K562 (cell line): ENCODE measurements at regions not wholly inside any gene's neighbourhood (a gene's known extent, or its start where the extent isn't known, plus 50 kb on each side); places are given as distances from the start of the nearest gene placed in this dataset.

Experiments
- ATAC-seq: fragments of 200-7000 bp; cut with Tn5 transposase; 3 replicates; pipeline ENCODE4 v1.9.1; 2020; ENCODE audit warnings: moderate library complexity
- BruUV-seq: library from RNA; stranded (reverse); fragments of 400-500 nt; replicated peaks from 2 replicates; lab custom pipeline; 2021; lab: Mats Ljungman, UMichigan
- CTCF ChIA-PET: fragments of 300-600 bp; formaldehyde crosslinking; extraction: SDS; loops from one replicate; lab custom pipeline; 2021; ENCODE audit warnings: low intra/inter-chr PET ratio; lab: Yijun Ruan, JAX
- POLR2A ChIA-PET: fragments of 300-600, 350-650 bp; sonication (Branson Sonifier 250); formaldehyde crosslinking; extraction: SDS; loops from one replicate; lab custom pipeline; 2021; ENCODE audit warnings: antibody characterized with exemption, inconsistent platforms; lab: Yijun Ruan, JAX
- DNase-seq, 4 experiments: peaks; one replicate each; pipeline versions ENCODE4 v3.0.0 to v3.0.0-alpha.2; 2011 to 2018; ENCODE audit warnings: low spot score in 3 of 4, mixed read lengths in 3 of 4; ENCODE audit errors: extremely low read depth in 1 of 4
- FAIRE-seq: peaks from 2 replicates; lab custom pipeline; 2011; peaks lifted over from hg19 to GRCh38; lab: Jason Lieb, UNC
- H2AFZ ChIP-seq: 2 replicates; pipeline ENCODE4 v1.6.0; 2011; ENCODE audit warnings: low read depth, low read length, control low read depth, inconsistent platforms
- H3K27ac ChIP-seq: fragments of 200-600 bp; 3 replicates; pipeline ENCODE4 v1.8.0; 2011; ENCODE audit warnings: low read depth, mild to moderate bottlenecking, control low read depth, inconsistent platforms, low read length, moderate library complexity, mixed read lengths; ENCODE audit errors: extremely low read depth
- H3K27me3 ChIP-seq, 2 experiments: fragments of 300-600 bp in 1 of 2; 2 replicates in 1 of 2; 3 replicates in 1 of 2; pipeline versions ENCODE4 v1.6.0 to v1.8.0; 2011; ENCODE audit warnings: inconsistent platforms in 2 of 2, low read length in 2 of 2, mild to moderate bottlenecking in 1 of 2, mixed read lengths in 1 of 2, moderate library complexity in 1 of 2; ENCODE audit not compliant: control insufficient read depth in 2 of 2, insufficient read depth in 2 of 2
- H3K36me3 ChIP-seq: fragments of 300-600 bp; 3 replicates; pipeline ENCODE4 v1.8.0; 2011; ENCODE audit warnings: mild to moderate bottlenecking, low read length, inconsistent platforms; ENCODE audit not compliant: control insufficient read depth, insufficient read depth
- H3K4me1 ChIP-seq, 2 experiments: fragments of 200-600 bp in 1 of 2; replicated peaks in 1 of 2; 2 replicates in 1 of 2; 3 replicates in 1 of 2; pipeline versions ENCODE4 v1.5.1 to v1.8.0; 2011; ENCODE audit warnings: inconsistent platforms in 2 of 2, low read length in 2 of 2, mild to moderate bottlenecking in 1 of 2, mixed read lengths in 1 of 2, moderate library complexity in 1 of 2; ENCODE audit not compliant: control insufficient read depth in 2 of 2, insufficient read depth in 2 of 2
- H3K4me2 ChIP-seq: 2 replicates; pipeline ENCODE4 v1.6.1; 2011; ENCODE audit warnings: low read length, control low read depth, inconsistent platforms, mixed read lengths; ENCODE audit not compliant: insufficient read depth
- H3K4me3 ChIP-seq: fragments of 200-600 bp; sonication (generic), shearing (Covaris generic); 2 replicates; pipeline ENCODE4 v1.5.1; 2016; ENCODE audit warnings: control low read depth, inconsistent platforms
- H3K79me2 ChIP-seq: fragments of 200-600 bp; 3 replicates; pipeline ENCODE4 v1.8.0; 2011; ENCODE audit warnings: low read length, inconsistent platforms; ENCODE audit not compliant: control insufficient read depth, insufficient read depth
- H3K9ac ChIP-seq, 2 experiments: 2 replicates each; pipeline versions ENCODE4 v1.6.0 to v1.6.1; 2011; ENCODE audit warnings: low read depth in 2 of 2, low read length in 2 of 2, control low read depth in 1 of 2, inconsistent platforms in 1 of 2, mild to moderate bottlenecking in 1 of 2, mixed read lengths in 1 of 2; ENCODE audit not compliant: insufficient read depth in 1 of 2
- H3K9me1 ChIP-seq: one replicate; pipeline ENCODE4 v1.6.0; 2011; ENCODE audit warnings: inconsistent platforms, mild to moderate bottlenecking, low read length, moderate library complexity; ENCODE audit not compliant: control insufficient read depth, insufficient read depth
- H3K9me3 ChIP-seq: replicated peaks from 2 replicates; pipeline ENCODE4 v1.5.1; 2011; ENCODE audit warnings: low read depth, low read length, inconsistent platforms; ENCODE audit not compliant: control insufficient read depth, insufficient read depth
- H4K20me1 ChIP-seq: replicated peaks from 2 replicates; pipeline ENCODE4 v1.6.1; 2011; ENCODE audit warnings: low read length, inconsistent platforms, mixed read lengths; ENCODE audit not compliant: control insufficient read depth, insufficient read depth
- CXXC5 ChIP-seq: fragments of 250-450 bp; sonication (Bioruptor Pico); IDR thresholded peaks from 2 replicates; pipeline ENCODE4 v1.8.0; 2022; ENCODE audit warnings: inconsistent platforms, mild to moderate bottlenecking, moderate library complexity
- ESRRA ChIP-seq: fragments of 450-650 bp; IDR thresholded peaks from 2 replicates; pipeline ENCODE4 v1.6.1; 2014; ENCODE audit warnings: low read depth, mild to moderate bottlenecking, moderate library complexity, borderline replicate concordance
- HNRNPK ChIP-seq: fragments of 200-400 bp; formaldehyde crosslinking; IDR thresholded peaks from one replicate; pipeline ENCODE4 v1.6.1; 2018; ENCODE audit warnings: mild to moderate bottlenecking, low read depth, low read length; ENCODE audit not compliant: poor library complexity, severe bottlenecking
- MTA1 ChIP-seq: fragments of 450-650 bp; IDR thresholded peaks from 2 replicates; pipeline ENCODE4 v1.6.1; 2017; ENCODE audit warnings: borderline replicate concordance
- MYBL2 ChIP-seq, 2 experiments: fragments of 450-650 bp in 1 of 2; sonication (generic) in 1 of 2; formaldehyde crosslinking in 1 of 2; IDR thresholded peaks; 2 replicates each; pipeline versions ENCODE4 v1.6.1 to v1.8.1; 2017 to 2022; ENCODE audit warnings: borderline replicate concordance in 1 of 2, inconsistent platforms in 1 of 2, low read depth in 1 of 2, mild to moderate bottlenecking in 1 of 2, missing genetic modification reagents in 1 of 2, moderate library complexity in 1 of 2
- TEAD4 ChIP-seq, 2 experiments: sonication (generic) in 1 of 2; formaldehyde crosslinking in 1 of 2; IDR thresholded peaks; 2 replicates each; pipeline versions ENCODE4 v1.6.1 to v1.8.0; 2012 to 2022; ENCODE audit warnings: borderline replicate concordance in 1 of 2, inconsistent platforms in 1 of 2, low read length in 1 of 2, mild to moderate bottlenecking in 1 of 2, missing genetic modification reagents in 1 of 2
- ZNF134 ChIP-seq: fragments of 250-450 bp; sonication (Bioruptor Pico); conservative IDR thresholded peaks from 2 replicates; pipeline ENCODE4 v1.4.0; 2020
- ZNF57 ChIP-seq: fragments of 450-650 bp; formaldehyde crosslinking; IDR thresholded peaks from 2 replicates; pipeline ENCODE4 v1.4.0; 2020; ENCODE audit warnings: mild to moderate bottlenecking, moderate library complexity
- ZNF764 ChIP-seq: fragments of 250-450 bp; sonication (Bioruptor Pico); IDR thresholded peaks from 2 replicates; pipeline ENCODE4 v1.4.0; 2020; ENCODE audit warnings: low read depth, mild to moderate bottlenecking, moderate library complexity
- WGBS: fragments of 100-300 bp; shearing (Covaris generic); methylation state at CpG from one replicate; pipeline ENCODE4 v1.1.6; 2016; ENCODE audit warnings: low coverage, mixed read lengths; ENCODE audit not compliant: insufficient coverage; ENCODE audit errors: missing lambda C conversion rate; 5-methylcytosine and 5-hydroxymethylcytosine counted together
- in situ Hi-C: fragments of 300-500 bp; cut with MboI; formaldehyde crosslinking; loops from 4 replicates; pipeline ENCODE4 v1.15.0; 2018; ENCODE audit warnings: inconsistent platforms, mixed read lengths
- intact Hi-C: fragments of 100-400 bp; cut with micrococcal nuclease; formaldehyde crosslinking; loops from 2 replicates; pipeline ENCODE4 v1.14.2; 2022
- TF ChIP-seq, protein P1 (sequence below), 2 experiments: fragments of 450-650 bp in 1 of 2; sonication (generic) in 1 of 2; formaldehyde crosslinking; conservative IDR thresholded peaks; 2 replicates each; pipeline versions ENCODE4 v1.4.0 to v1.8.1; 2020 to 2022; ENCODE audit warnings: mild to moderate bottlenecking in 1 of 2, missing genetic modification reagents in 1 of 2
- TF ChIP-seq, protein P2 (sequence below): fragments of 250-450 bp; sonication (Bioruptor Pico); IDR thresholded peaks from 2 replicates; pipeline ENCODE4 v1.8.0; 2022; ENCODE audit warnings: inconsistent platforms
- TF ChIP-seq, protein P3 (sequence below): IDR thresholded peaks from 3 replicates; pipeline ENCODE4 v1.6.1; 2011; ENCODE audit warnings: borderline replicate concordance, mild to moderate bottlenecking; ENCODE audit not compliant: insufficient read length, insufficient read depth

DNA sequence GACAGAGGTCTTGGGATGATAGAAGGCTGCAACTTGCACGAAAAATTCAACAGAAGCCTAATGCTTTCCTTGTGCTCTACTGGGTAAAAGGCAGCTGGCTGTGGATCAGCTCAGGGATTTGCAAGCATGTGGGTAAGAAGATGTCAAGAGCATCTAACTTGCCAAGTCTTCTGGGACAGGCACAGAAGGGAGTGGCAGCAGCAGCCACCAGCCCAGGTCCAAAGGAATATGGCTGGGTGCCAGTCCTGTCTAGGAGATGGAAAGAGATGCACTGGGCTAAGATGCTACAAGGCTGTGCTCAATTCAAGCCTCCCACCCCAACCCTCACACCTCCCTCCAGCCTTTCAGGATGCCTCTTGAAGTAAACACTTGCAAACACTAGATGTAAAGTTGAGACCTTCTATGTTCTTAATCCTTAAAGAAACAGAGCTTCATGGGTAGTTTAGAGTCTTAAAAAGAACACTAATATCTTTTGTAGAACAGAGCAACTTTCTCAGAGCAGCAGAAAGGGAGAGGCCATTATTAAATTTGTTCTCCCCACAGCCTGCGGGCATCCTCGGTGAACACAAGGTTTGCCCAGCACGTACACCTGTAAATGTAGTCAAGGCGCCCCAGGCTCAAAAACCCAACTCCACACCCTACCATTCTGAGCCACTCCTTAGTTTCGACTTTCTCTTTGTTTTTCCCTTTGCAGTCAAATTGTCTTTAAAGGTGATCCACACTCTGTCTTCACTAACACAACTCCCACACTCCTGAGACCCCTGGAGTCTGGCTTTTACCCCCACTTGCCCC lies 64.6 kb upstream of the BCAR3 start:
- Histone ChIP-seq H4K20me1 (no peaks in the 10 kb centered on the region), H3K9ac (no peak overlapping the region), H2AFZ (no peak overlapping the region), H3K36me3 (no peaks in the 10 kb centered on the region), H3K27me3 (peaks cover 4 to 17% of the 10 kb centered on the region in 2 experiments), H3K4me2 (no peak overlapping the region), H3K4me3 (no peak overlapping the region), H3K9me3 (no peaks in the 10 kb centered on the region; the same call in 1 of the 2 replicates)
- no peak for FAIRE-seq
- CTCF ChIA-PET: no interaction called here
- TF ChIP-seq, protein P1, sequence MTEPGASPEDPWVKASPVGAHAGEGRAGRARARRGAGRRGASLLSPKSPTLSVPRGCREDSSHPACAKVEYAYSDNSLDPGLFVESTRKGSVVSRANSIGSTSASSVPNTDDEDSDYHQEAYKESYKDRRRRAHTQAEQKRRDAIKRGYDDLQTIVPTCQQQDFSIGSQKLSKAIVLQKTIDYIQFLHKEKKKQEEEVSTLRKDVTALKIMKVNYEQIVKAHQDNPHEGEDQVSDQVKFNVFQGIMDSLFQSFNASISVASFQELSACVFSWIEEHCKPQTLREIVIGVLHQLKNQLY (CRISPR knock-in tag; conservative IDR thresholded peaks at IDR 0.05): no peak
- TF ChIP-seq MTA1 (no peak), ZNF764 (CRISPR knock-in tag) (no peak), HNRNPK (no peak), ZNF57 (CRISPR knock-in tag) (no peak), MYBL2 (IDR thresholded peaks at IDR 0.05; ENCODE audit: low read depth) (no peak), MYBL2 (CRISPR knock-in tag; IDR thresholded peaks at IDR 0.05; ENCODE audit: borderline replicate concordance) (no peak), CXXC5 (CRISPR knock-in tag) (no peak), ZNF134 (CRISPR knock-in tag) (no peak), TEAD4 (IDR thresholded peaks at IDR 0.05; ENCODE audit: low read length) (no peak), TEAD4 (CRISPR knock-in tag; IDR thresholded peaks at IDR 0.05; ENCODE audit: borderline replicate concordance) (no peak), ESRRA (no peak)
- TF ChIP-seq, protein P2, sequence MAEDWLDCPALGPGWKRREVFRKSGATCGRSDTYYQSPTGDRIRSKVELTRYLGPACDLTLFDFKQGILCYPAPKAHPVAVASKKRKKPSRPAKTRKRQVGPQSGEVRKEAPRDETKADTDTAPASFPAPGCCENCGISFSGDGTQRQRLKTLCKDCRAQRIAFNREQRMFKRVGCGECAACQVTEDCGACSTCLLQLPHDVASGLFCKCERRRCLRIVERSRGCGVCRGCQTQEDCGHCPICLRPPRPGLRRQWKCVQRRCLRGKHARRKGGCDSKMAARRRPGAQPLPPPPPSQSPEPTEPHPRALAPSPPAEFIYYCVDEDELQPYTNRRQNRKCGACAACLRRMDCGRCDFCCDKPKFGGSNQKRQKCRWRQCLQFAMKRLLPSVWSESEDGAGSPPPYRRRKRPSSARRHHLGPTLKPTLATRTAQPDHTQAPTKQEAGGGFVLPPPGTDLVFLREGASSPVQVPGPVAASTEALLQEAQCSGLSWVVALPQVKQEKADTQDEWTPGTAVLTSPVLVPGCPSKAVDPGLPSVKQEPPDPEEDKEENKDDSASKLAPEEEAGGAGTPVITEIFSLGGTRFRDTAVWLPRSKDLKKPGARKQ (CRISPR knock-in tag): no peak
- TF ChIP-seq, protein P3, sequence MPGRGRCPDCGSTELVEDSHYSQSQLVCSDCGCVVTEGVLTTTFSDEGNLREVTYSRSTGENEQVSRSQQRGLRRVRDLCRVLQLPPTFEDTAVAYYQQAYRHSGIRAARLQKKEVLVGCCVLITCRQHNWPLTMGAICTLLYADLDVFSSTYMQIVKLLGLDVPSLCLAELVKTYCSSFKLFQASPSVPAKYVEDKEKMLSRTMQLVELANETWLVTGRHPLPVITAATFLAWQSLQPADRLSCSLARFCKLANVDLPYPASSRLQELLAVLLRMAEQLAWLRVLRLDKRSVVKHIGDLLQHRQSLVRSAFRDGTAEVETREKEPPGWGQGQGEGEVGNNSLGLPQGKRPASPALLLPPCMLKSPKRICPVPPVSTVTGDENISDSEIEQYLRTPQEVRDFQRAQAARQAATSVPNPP: no peak
- TF ChIP-seq, all 486 proteins: peak for 0
- DNase-seq (no peak), ATAC-seq (no peak)
- no peaks in the 10 kb centered on the region for H3K9me1 ChIP-seq
- in situ Hi-C loops (no loop called here), intact Hi-C loops (no loop called here)
- no peaks in the 10 kb centered on the region for H3K4me1 ChIP-seq
- 0% methylated on average over 6 of the region's 6 CpGs for WGBS
- H3K79me2 ChIP-seq: no peaks in the 10 kb centered on the region
- POLR2A ChIA-PET: no interaction called here
- no TSS peak for BruUV-seq
- H3K27ac ChIP-seq: no peak overlapping the region
